Liver (tissue), 3 donors: ENCODE measurements at regions not wholly inside any gene's neighbourhood (a gene's known extent, or its start where the extent isn't known, plus 50 kb on each side); places are given as distances from the start of the nearest gene placed in this dataset.

Source experiments
- ATF3 ChIP-seq: IDR thresholded peaks from 2 replicates; pipeline ENCODE4 v1.6.1; 2016; ENCODE audit warnings: antibody characterized with exemption
- CTCF ChIP-seq: fragments of 150-350 bp; IDR thresholded peaks from 2 replicates; pipeline ENCODE4 v1.5.1; 2017; ENCODE audit warnings: improper control_type of control experiment, low read depth, low read length; ENCODE audit not compliant: missing input control
- FOXA1 ChIP-seq: IDR thresholded peaks from 2 replicates; pipeline ENCODE4 v1.6.1; 2016; ENCODE audit warnings: antibody characterized with exemption
- JUND ChIP-seq, 2 donors: IDR thresholded peaks; 2 replicates each; pipeline ENCODE4 v1.6.1; 2016; ENCODE audit warnings: antibody characterized with exemption in 2 of 2
- MAX ChIP-seq: IDR thresholded peaks from 2 replicates; pipeline ENCODE4 v1.6.1; 2016; ENCODE audit warnings: antibody characterized with exemption
- NR2F2 ChIP-seq: IDR thresholded peaks from 2 replicates; pipeline ENCODE4 v1.6.1; 2016; ENCODE audit warnings: antibody characterized with exemption
- RAD21 ChIP-seq, 2 donors: IDR thresholded peaks; 2 replicates each; pipeline ENCODE4 v1.6.1; 2016; ENCODE audit warnings: antibody characterized with exemption in 2 of 2, mild to moderate bottlenecking in 2 of 2
- REST ChIP-seq: IDR thresholded peaks from 2 replicates; pipeline ENCODE4 v1.6.1; 2016; ENCODE audit warnings: antibody characterized with exemption, mild to moderate bottlenecking
- RXRA ChIP-seq, 2 donors: IDR thresholded peaks; 2 replicates each; pipeline ENCODE4 v1.6.1; 2017 to 2018; ENCODE audit warnings: antibody characterized with exemption in 2 of 2, mild to moderate bottlenecking in 1 of 2
- SP1 ChIP-seq: IDR thresholded peaks from 2 replicates; pipeline ENCODE4 v1.6.1; 2018; ENCODE audit warnings: antibody characterized with exemption, mild to moderate bottlenecking
- donor health status: healthy.
- donor health status: healthy.

- no peak for TF ChIP-seq CTCF
- TF ChIP-seq RAD21 (IDR thresholded peaks at IDR 0.05), result no peak
- TF ChIP-seq JUND (IDR thresholded peaks at IDR 0.05), result no peak
- no peak for TF ChIP-seq SP1
- no peak for TF ChIP-seq REST
- no peak for TF ChIP-seq MAX
- peak; percentile 15 for TF ChIP-seq NR2F2
- TF ChIP-seq ATF3, result no peak
- TF ChIP-seq RXRA (IDR thresholded peaks at IDR 0.05), result no peak
- no peak for TF ChIP-seq FOXA1
These were observed 146.2 kb upstream of the BCOR start for GRCh38 chrX:40243755-40244515.
